Stomach (tissue), 8 donors: ENCODE measurements at regions not wholly inside any gene's neighbourhood (a gene's known extent, or its start where the extent isn't known, plus 50 kb on each side); places are given as distances from the start of the nearest gene placed in this dataset.
A peak's percentile ranks its signal among the peaks of the same experiment; 100 is the strongest.

Experiments used
- DNase-seq, 2 donors: peaks; one replicate each; pipeline versions ENCODE4 v3.0.0 to v3.0.0-alpha.2; 2013 to 2019
- H3K27ac ChIP-seq, 5 donors: fragments of 200-600 bp in 4 of 5; sonication (generic) in 4 of 5; one replicate each; pipeline ENCODE4 v1.5.1; 2013 to 2019; ENCODE audit warnings: mild to moderate bottlenecking in 1 of 5, moderate library complexity in 1 of 5
- H3K27me3 ChIP-seq, 3 donors: fragments of 200-600 bp; sonication (generic); one replicate each; pipeline ENCODE4 v1.5.1; 2017 to 2019; ENCODE audit warnings: mixed run types in 1 of 3
- H3K36me3 ChIP-seq, 4 donors: fragments of 200-600 bp; sonication (generic); 1 replicate in 3 of 4; 2 replicates in 1 of 4; pipeline ENCODE4 v1.5.1; 2016 to 2019
- H3K4me1 ChIP-seq, 4 donors: fragments of 200-600 bp; sonication (generic); one replicate each; pipeline ENCODE4 v1.5.1; 2016 to 2019
- H3K4me3 ChIP-seq, 4 donors: fragments of 200-600 bp; sonication (generic) in 3 of 4; one replicate each; pipeline ENCODE4 v1.5.1; 2016 to 2019; ENCODE audit warnings: mild to moderate bottlenecking in 1 of 4
- H3K9me3 ChIP-seq, 4 donors: fragments of 200-600 bp; sonication (generic); one replicate each; pipeline ENCODE4 v1.5.1; 2016 to 2019
- EP300 ChIP-seq: sonication (generic); formaldehyde crosslinking; IDR thresholded peaks from one replicate; pipeline ENCODE4 v1.6.1; 2017; ENCODE audit warnings: antibody characterized with exemption
- POLR2A ChIP-seq, 4 donors: fragments of 450-650 bp; IDR thresholded peaks; one replicate each; pipeline ENCODE4 v1.6.1; 2016; ENCODE audit warnings: antibody characterized with exemption in 4 of 4, control low read depth in 2 of 4, mild to moderate bottlenecking in 1 of 4, moderate library complexity in 1 of 4
- POLR2AphosphoS5 ChIP-seq, 3 donors: sonication (generic); formaldehyde crosslinking; IDR thresholded peaks; one replicate each; pipeline ENCODE4 v1.6.1; 2016; ENCODE audit warnings: antibody characterized with exemption in 3 of 3
- WGBS, 5 donors: extraction: QIAGEN DNeasy Blood & Tissue Kit in 3 of 5; methylation state at CpG; one replicate each; pipeline versions ENCODE4 v1.1.5 to v1.1.7; 2013 to 2018; 5-methylcytosine and 5-hydroxymethylcytosine counted together
- intact Hi-C: fragments of 100-400 bp; cut with DNase I; formaldehyde crosslinking; loops from one replicate; pipeline ENCODE4 v1.15.1; 2023; ENCODE audit warnings: low total_unique reads
- TF ChIP-seq, protein P1 (sequence below), 7 experiments: fragments of 450-650 bp in 4 of 7; fragments of 200-600 bp in 3 of 7; sonication (generic) in 3 of 7; IDR thresholded peaks; one replicate each; pipeline ENCODE4 v1.5.1; 2016 to 2019; ENCODE audit warnings: antibody characterized with exemption in 7 of 7, control low read depth in 2 of 7, mild to moderate bottlenecking in 1 of 7
- donor health status: healthy with polysubstance abuse.
- donor health status: Bipolar disorder and iron deficiency.
- donor health status: healthy.

DNA sequence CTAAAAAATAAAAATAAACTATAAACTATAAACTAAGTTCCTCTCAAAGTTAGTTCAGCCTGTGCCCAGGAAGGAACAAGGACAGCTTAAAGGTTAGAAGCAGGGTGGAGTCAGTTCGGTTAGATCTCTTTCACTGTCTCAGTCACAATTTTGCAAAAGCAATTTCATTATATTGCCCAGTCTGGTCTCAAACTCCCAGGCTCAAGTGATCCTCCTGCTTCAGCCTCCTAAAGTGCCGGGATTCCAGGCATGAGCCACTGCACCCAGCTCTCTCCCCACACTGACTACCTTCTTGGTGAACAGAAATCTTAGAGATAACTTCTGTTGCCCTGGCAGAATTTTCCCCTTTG lies 146.3 kb upstream of the TRIM24 start:
- Histone ChIP-seq H3K27ac (peak overlapping the region in 3 of 5 donors; percentile 51 to 63 (median 61)), H3K4me1 (peaks cover 0 to 6% (median 3%) of the 10 kb centered on the region in 4 donors), H3K27me3 (no peaks in the 10 kb centered on the region), H3K9me3 (peaks cover 0 to 4% (median 0%) of the 10 kb centered on the region in 4 donors), H3K36me3 (no peaks in the 10 kb centered on the region), H3K4me3 (no peak overlapping the region)
- no peak for DNase-seq
- TF ChIP-seq POLR2A (IDR thresholded peaks at IDR 0.05) = no peak
- TF ChIP-seq, protein P1, sequence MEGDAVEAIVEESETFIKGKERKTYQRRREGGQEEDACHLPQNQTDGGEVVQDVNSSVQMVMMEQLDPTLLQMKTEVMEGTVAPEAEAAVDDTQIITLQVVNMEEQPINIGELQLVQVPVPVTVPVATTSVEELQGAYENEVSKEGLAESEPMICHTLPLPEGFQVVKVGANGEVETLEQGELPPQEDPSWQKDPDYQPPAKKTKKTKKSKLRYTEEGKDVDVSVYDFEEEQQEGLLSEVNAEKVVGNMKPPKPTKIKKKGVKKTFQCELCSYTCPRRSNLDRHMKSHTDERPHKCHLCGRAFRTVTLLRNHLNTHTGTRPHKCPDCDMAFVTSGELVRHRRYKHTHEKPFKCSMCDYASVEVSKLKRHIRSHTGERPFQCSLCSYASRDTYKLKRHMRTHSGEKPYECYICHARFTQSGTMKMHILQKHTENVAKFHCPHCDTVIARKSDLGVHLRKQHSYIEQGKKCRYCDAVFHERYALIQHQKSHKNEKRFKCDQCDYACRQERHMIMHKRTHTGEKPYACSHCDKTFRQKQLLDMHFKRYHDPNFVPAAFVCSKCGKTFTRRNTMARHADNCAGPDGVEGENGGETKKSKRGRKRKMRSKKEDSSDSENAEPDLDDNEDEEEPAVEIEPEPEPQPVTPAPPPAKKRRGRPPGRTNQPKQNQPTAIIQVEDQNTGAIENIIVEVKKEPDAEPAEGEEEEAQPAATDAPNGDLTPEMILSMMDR (IDR thresholded peaks at IDR 0.05) = no peak
- no peak for TF ChIP-seq POLR2AphosphoS5 (IDR thresholded peaks at IDR 0.05)
- no peak for TF ChIP-seq EP300
- WGBS, 5 donors = 61 to 73% (median 68%) methylated on average over 2 of the region's 2 CpGs
- intact Hi-C loops = no loop called here

DNA sequence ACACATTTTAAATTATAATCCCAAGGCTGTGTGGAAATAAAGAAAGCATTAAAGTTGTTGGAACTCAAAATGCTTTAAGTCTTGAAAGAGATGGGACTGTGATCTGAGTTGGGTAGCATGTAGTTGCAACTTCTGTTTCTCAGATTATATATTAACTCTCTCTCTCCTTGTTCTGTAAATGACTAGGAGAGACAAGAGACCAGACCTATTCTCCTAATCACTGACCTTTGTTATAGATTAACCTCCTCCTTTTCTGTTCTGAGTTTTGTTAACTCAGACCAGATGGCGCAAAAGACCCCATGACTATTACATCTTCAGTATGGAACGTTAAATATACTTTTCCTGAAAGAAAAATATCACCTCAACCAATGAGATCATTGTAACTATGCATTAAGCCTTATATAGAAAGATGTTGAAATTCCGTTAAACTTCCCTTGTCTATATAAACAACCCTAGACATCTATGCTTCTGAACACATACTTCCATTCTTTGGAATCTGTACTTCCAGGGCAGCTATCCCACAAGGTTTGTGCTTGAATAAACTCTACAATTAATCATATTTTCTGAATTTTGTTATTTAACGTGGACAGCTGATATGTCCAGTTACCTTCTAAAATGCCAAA lies 143.5 kb upstream of the TRIM24 start:
- 35 to 50% (median 42%) methylated on average over 4 of the region's 4 CpGs for WGBS, 5 donors

DNA sequence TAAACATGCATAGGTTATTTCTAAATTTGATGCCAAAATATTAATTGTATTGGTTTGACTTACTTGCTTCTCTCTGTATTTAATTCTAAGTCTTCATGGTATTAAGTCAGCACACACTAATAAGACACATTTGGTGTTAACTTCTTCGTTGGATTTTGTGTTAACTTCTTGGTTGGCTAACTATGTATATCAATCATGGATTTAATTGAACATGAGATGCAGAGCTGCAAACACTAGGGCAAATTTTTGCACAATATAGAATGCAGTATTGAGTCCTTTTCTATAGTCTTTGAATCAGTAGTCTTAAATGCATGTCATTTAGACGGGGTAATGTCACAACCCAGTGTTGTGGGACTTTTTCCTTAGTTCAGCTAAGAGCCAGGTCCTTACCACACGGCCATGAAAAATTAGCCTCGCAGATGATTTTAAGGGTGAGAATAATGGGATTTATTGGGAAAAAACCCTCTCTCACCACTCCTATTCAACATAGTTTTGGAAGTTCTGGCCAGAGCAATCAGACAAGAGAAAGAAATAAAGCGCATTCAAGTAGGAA lies 142.9 kb upstream of the TRIM24 start:
- H3K27ac ChIP-seq = no peak overlapping the region
- H3K27me3 ChIP-seq = no peaks in the 10 kb centered on the region
- TF ChIP-seq EP300 = no peak
- TF ChIP-seq POLR2A (IDR thresholded peaks at IDR 0.05) = no peak
- no peak for TF ChIP-seq POLR2AphosphoS5 (IDR thresholded peaks at IDR 0.05)
- TF ChIP-seq, protein P1 (IDR thresholded peaks at IDR 0.05) = no peak
- intact Hi-C loops = no loop called here
- no peak overlapping the region for H3K4me3 ChIP-seq
- no peaks in the 10 kb centered on the region for H3K36me3 ChIP-seq
- H3K4me1 ChIP-seq = peaks cover 0 to 6% (median 3%) of the 10 kb centered on the region in 4 donors
- DNase-seq = no peak
- H3K9me3 ChIP-seq = peaks cover 0 to 4% (median 0%) of the 10 kb centered on the region in 4 donors
- 91 to 96% (median 93%) methylated on average over 5 of the region's 5 CpGs for WGBS, 5 donors

More for the DNA sequence above, 143.5 kb upstream of the TRIM24 start:
- Histone ChIP-seq H3K9me3 (peaks cover 0 to 4% (median 0%) of the 10 kb centered on the region in 4 donors), H3K4me3 (no peak overlapping the region), H3K36me3 (no peaks in the 10 kb centered on the region), H3K27ac (no peak overlapping the region), H3K27me3 (no peaks in the 10 kb centered on the region), H3K4me1 (peaks cover 0 to 6% (median 3%) of the 10 kb centered on the region in 4 donors)
- intact Hi-C loops = no loop called here
- no peak for TF ChIP-seq EP300
- no peak for TF ChIP-seq POLR2AphosphoS5 (IDR thresholded peaks at IDR 0.05)
- TF ChIP-seq POLR2A (IDR thresholded peaks at IDR 0.05) = no peak
- TF ChIP-seq, protein P1 (IDR thresholded peaks at IDR 0.05) = no peak
- peak in 1 of 2 donors; percentile 14 for DNase-seq

DNA sequence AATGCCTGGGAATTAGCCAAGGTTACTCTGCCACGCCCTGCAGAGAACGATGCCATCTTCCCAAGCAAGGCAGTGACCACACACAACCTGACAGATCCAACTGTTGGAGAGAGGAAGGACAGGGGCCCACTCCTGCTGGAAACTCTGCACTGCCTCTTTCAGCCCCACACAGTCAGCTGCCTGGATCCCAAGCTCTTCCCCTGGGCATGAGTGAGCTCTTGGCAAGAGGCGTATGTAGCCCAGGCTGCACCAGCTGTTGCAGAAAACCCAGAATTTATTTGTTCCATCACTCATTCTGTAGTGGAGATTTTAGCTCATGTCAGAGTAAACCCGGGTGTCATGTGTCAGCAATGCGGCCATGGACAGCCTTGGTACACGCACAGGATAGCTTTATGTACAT lies 135.1 kb upstream of the TRIM24 start:
- 45 to 75% (median 60%) methylated on average over 6 of the region's 6 CpGs for WGBS, 5 donors
- H3K36me3 ChIP-seq = no peaks in the 10 kb centered on the region
- no peak for TF ChIP-seq EP300

DNA sequence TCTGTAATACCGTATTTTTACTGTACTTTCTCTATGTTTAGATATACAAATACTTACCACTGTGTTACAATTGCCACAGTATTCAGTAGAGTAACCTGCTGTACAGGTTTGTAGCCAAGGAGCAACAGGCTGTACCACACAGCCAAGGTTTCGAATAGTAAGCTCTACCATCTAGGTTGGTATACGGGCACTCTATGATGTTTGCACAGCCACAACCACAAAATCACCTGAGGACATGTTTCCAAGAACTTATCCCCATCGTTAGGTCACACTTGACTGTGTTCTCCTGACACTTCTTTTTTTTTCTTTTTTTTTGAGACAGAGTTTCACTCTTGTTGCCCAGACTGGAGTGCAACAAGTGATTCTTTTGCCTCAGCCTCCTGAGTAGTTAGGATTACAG lies 134.6 kb upstream of the TRIM24 start:
- DNase-seq = no peak
- 50 to 78% (median 73%) methylated on average over 4 of the region's 4 CpGs for WGBS, 5 donors
- H3K36me3 ChIP-seq = no peaks in the 10 kb centered on the region
- H3K4me1 ChIP-seq = peaks cover 0 to 6% (median 0%) of the 10 kb centered on the region in 4 donors
- TF ChIP-seq, protein P1 (IDR thresholded peaks at IDR 0.05) = no peak
- TF ChIP-seq EP300 (no peak), POLR2AphosphoS5 (IDR thresholded peaks at IDR 0.05) (no peak), POLR2A (IDR thresholded peaks at IDR 0.05) (no peak)
- no peak overlapping the region for H3K27ac ChIP-seq
- H3K4me3 ChIP-seq = no peak overlapping the region
- intact Hi-C loops = no loop called here
- H3K9me3 ChIP-seq = peaks cover 0 to 32% (median 22%) of the 10 kb centered on the region in 4 donors
- no peaks in the 10 kb centered on the region for H3K27me3 ChIP-seq

More for the DNA sequence above, 135.1 kb upstream of the TRIM24 start:
- peak in 1 of 2 donors; percentile 9 for DNase-seq
- Histone ChIP-seq H3K9me3 (peaks cover 0 to 27% (median 19%) of the 10 kb centered on the region in 4 donors), H3K27me3 (no peaks in the 10 kb centered on the region), H3K4me1 (peaks cover 0 to 6% (median 0%) of the 10 kb centered on the region in 4 donors), H3K27ac (no peak overlapping the region), H3K4me3 (no peak overlapping the region)
- intact Hi-C loops = no loop called here
